ENCODE measurements at regions not wholly inside any gene's neighbourhood (a gene's known extent, or its start where the extent isn't known, plus 50 kb on each side); places are given as distances from the start of the nearest gene placed in this dataset.

- Histone ChIP-seq H3K4me3 (ENCODE audit: low read length) (no peak overlapping the region), H3K79me2 (ENCODE audit: low read length) (no peaks in the 10 kb centered on the region), H3K27me3 (ENCODE audit: low read depth, low read length) (peaks cover 26% of the 10 kb centered on the region; the same call in 1 of the 2 replicates), H3K9ac (ENCODE audit: low read length) (no peak overlapping the region), H3K4me1 (ENCODE audit: low read length) (peaks cover 8% of the 10 kb centered on the region), H2AFZ (ENCODE audit: low read depth, low read length) (no peak overlapping the region), H4K20me1 (ENCODE audit: insufficient read depth, low read length) (no peaks in the 10 kb centered on the region), H3K36me3 (replicated peaks; ENCODE audit: low read depth, low read length) (no peaks in the 10 kb centered on the region), H3K9me3 (ENCODE audit: insufficient read depth, low read length) (no peaks in the 10 kb centered on the region), H3K27ac (ENCODE audit: low read length) (no peak overlapping the region), H3K4me2 (ENCODE audit: low read length) (no peak overlapping the region)
- TF ChIP-seq EZH2phosphoT487 (IDR thresholded peaks at IDR 0.05; ENCODE audit: low read depth) (no peak), CTCF (IDR thresholded peaks at IDR 0.05; ENCODE audit: low read depth, low read length) (no peak)
Observed at GRCh38 chr20:24764794-24765202, 184.3 kb upstream of the CST7 start.

- Histone ChIP-seq H3K9me3 (ENCODE audit: insufficient read depth, low read length) (no peaks in the 10 kb centered on the region), H3K4me3 (ENCODE audit: low read length) (no peak overlapping the region), H3K79me2 (ENCODE audit: low read length) (no peaks in the 10 kb centered on the region), H3K4me1 (ENCODE audit: low read length) (peaks cover 16% of the 10 kb centered on the region), H4K20me1 (ENCODE audit: insufficient read depth, low read length) (no peaks in the 10 kb centered on the region), H3K27ac (ENCODE audit: low read length) (no peak overlapping the region), H2AFZ (ENCODE audit: low read depth, low read length) (no peak overlapping the region), H3K36me3 (replicated peaks; ENCODE audit: low read depth, low read length) (no peaks in the 10 kb centered on the region), H3K9ac (ENCODE audit: low read length) (no peak overlapping the region), H3K4me2 (ENCODE audit: low read length) (no peak overlapping the region), H3K27me3 (ENCODE audit: low read depth, low read length) (peaks cover 20% of the 10 kb centered on the region; the same call in 1 of the 2 replicates)
- no peak for TF ChIP-seq CTCF (IDR thresholded peaks at IDR 0.05; ENCODE audit: low read depth, low read length)
- no peak for TF ChIP-seq EZH2phosphoT487 (IDR thresholded peaks at IDR 0.05; ENCODE audit: low read depth)
Observed at GRCh38 chr20:24765316-24766142, 183.5 kb upstream of the CST7 start.

GRCh38 chr20:24766143-24766527 is 182.9 kb upstream of the CST7 start:
- Histone ChIP-seq H3K27ac (ENCODE audit: low read length) (no peak overlapping the region), H2AFZ (ENCODE audit: low read depth, low read length) (no peak overlapping the region), H3K36me3 (replicated peaks; ENCODE audit: low read depth, low read length) (no peaks in the 10 kb centered on the region), H4K20me1 (ENCODE audit: insufficient read depth, low read length) (no peaks in the 10 kb centered on the region), H3K9ac (ENCODE audit: low read length) (no peak overlapping the region), H3K27me3 (ENCODE audit: low read depth, low read length) (peaks cover 20% of the 10 kb centered on the region; the same call in 1 of the 2 replicates), H3K4me2 (ENCODE audit: low read length) (no peak overlapping the region), H3K9me3 (ENCODE audit: insufficient read depth, low read length) (no peaks in the 10 kb centered on the region), H3K4me1 (ENCODE audit: low read length) (peaks cover 22% of the 10 kb centered on the region), H3K4me3 (ENCODE audit: low read length) (no peak overlapping the region), H3K79me2 (ENCODE audit: low read length) (no peaks in the 10 kb centered on the region)
- TF ChIP-seq CTCF (IDR thresholded peaks at IDR 0.05; ENCODE audit: low read depth, low read length) = no peak
- no peak for TF ChIP-seq EZH2phosphoT487 (IDR thresholded peaks at IDR 0.05; ENCODE audit: low read depth)

- no peak overlapping the region for H2AFZ ChIP-seq (ENCODE audit: low read depth, low read length)
- H4K20me1 ChIP-seq (ENCODE audit: insufficient read depth, low read length) = no peaks in the 10 kb centered on the region
- H3K36me3 ChIP-seq (replicated peaks; ENCODE audit: low read depth, low read length) = no peaks in the 10 kb centered on the region
- no peaks in the 10 kb centered on the region for H3K79me2 ChIP-seq (ENCODE audit: low read length)
- no peak overlapping the region for H3K9ac ChIP-seq (ENCODE audit: low read length)
- no peak overlapping the region for H3K27ac ChIP-seq (ENCODE audit: low read length)
- H3K4me1 ChIP-seq (ENCODE audit: low read length) = peaks cover 31% of the 10 kb centered on the region
- no peaks in the 10 kb centered on the region for H3K9me3 ChIP-seq (ENCODE audit: insufficient read depth, low read length)
- H3K27me3 ChIP-seq (ENCODE audit: low read depth, low read length) = peaks cover 20% of the 10 kb centered on the region; the same call in 1 of the 2 replicates
- TF ChIP-seq CTCF (IDR thresholded peaks at IDR 0.05; ENCODE audit: low read depth, low read length) (no peak), EZH2phosphoT487 (IDR thresholded peaks at IDR 0.05; ENCODE audit: low read depth) (no peak)
- no peak overlapping the region for H3K4me2 ChIP-seq (ENCODE audit: low read length)
- no peak overlapping the region for H3K4me3 ChIP-seq (ENCODE audit: low read length)
Observed at GRCh38 chr20:24766826-24767622, 182.0 kb upstream of the CST7 start.

Data from OCI-LY3 (cell line).